ENCODE measurements at regions not wholly inside any gene's neighbourhood (a gene's known extent, or its start where the extent isn't known, plus 50 kb on each side); places are given as distances from the start of the nearest gene placed in this dataset.

- Mint-ChIP-seq H3K4me1 (ENCODE audit: low read depth) (no peaks in the 10 kb centered on the region), H3K36me3 (ENCODE audit: insufficient read depth) (no peaks in the 10 kb centered on the region), H3K4me3 (ENCODE audit: low read depth) (no peak overlapping the region), H3K27ac (no peak overlapping the region), H3K27me3 (no peaks in the 10 kb centered on the region), H3K9me3 (ENCODE audit: low read depth) (peaks cover 8% of the 10 kb centered on the region)
- DNase-seq (ENCODE audit: low spot score, unreplicated experiment), result no peak
- no peak for TF ChIP-seq CTCF (IDR thresholded peaks at IDR 0.05; ENCODE audit: unreplicated experiment)
These were observed 970.1 kb downstream of the ADGRL3 start for GRCh38 chr4:62170235-62170634.

GRCh38 chr4:62168681-62169080 lies 968.6 kb downstream of the ADGRL3 start:
- H3K9me3 Mint-ChIP-seq (ENCODE audit: low read depth), result peaks cover 8% of the 10 kb centered on the region
- no peak overlapping the region for H3K4me3 Mint-ChIP-seq (ENCODE audit: low read depth)
- no peaks in the 10 kb centered on the region for H3K27me3 Mint-ChIP-seq
- TF ChIP-seq CTCF (IDR thresholded peaks at IDR 0.05; ENCODE audit: unreplicated experiment), result no peak
- no peak for DNase-seq (ENCODE audit: low spot score, unreplicated experiment)
- no peaks in the 10 kb centered on the region for H3K36me3 Mint-ChIP-seq (ENCODE audit: insufficient read depth)
- H3K4me1 Mint-ChIP-seq (ENCODE audit: low read depth), result no peaks in the 10 kb centered on the region
- H3K27ac Mint-ChIP-seq, result no peak overlapping the region

- Mint-ChIP-seq H3K9me3 (ENCODE audit: low read depth) (peaks cover 10% of the 10 kb centered on the region), H3K27me3 (no peaks in the 10 kb centered on the region), H3K4me1 (ENCODE audit: low read depth) (no peaks in the 10 kb centered on the region), H3K27ac (no peak overlapping the region), H3K4me3 (ENCODE audit: low read depth) (no peak overlapping the region), H3K36me3 (ENCODE audit: insufficient read depth) (no peaks in the 10 kb centered on the region)
- DNase-seq (ENCODE audit: low spot score, unreplicated experiment), result no peak
- TF ChIP-seq CTCF (IDR thresholded peaks at IDR 0.05; ENCODE audit: unreplicated experiment), result no peak
These were observed 962.5 kb downstream of the ADGRL3 start for GRCh38 chr4:62162606-62163005.

- Mint-ChIP-seq H3K27me3 (no peaks in the 10 kb centered on the region), H3K4me1 (ENCODE audit: low read depth) (no peaks in the 10 kb centered on the region), H3K27ac (no peak overlapping the region), H3K36me3 (ENCODE audit: insufficient read depth) (no peaks in the 10 kb centered on the region), H3K4me3 (ENCODE audit: low read depth) (no peak overlapping the region), H3K9me3 (ENCODE audit: low read depth) (peaks cover 8% of the 10 kb centered on the region)
- DNase-seq (ENCODE audit: low spot score, unreplicated experiment), result no peak
- no peak for TF ChIP-seq CTCF (IDR thresholded peaks at IDR 0.05; ENCODE audit: unreplicated experiment)
These were observed 961.3 kb downstream of the ADGRL3 start for GRCh38 chr4:62161446-62161845.

GRCh38 chr4:62159876-62160275 lies 959.8 kb downstream of the ADGRL3 start:
- Mint-ChIP-seq H3K36me3 (ENCODE audit: insufficient read depth) (no peaks in the 10 kb centered on the region), H3K4me1 (ENCODE audit: low read depth) (no peaks in the 10 kb centered on the region), H3K9me3 (ENCODE audit: low read depth) (peaks cover 3% of the 10 kb centered on the region), H3K27ac (no peak overlapping the region), H3K4me3 (ENCODE audit: low read depth) (no peak overlapping the region), H3K27me3 (no peaks in the 10 kb centered on the region)
- TF ChIP-seq CTCF (IDR thresholded peaks at IDR 0.05; ENCODE audit: unreplicated experiment), result no peak
- DNase-seq (ENCODE audit: low spot score, unreplicated experiment), result no peak
